CD4-positive, alpha-beta T cell treated with Interleukin-4 for 4 hours (primary cell): ENCODE measurements at regions not wholly inside any gene's neighbourhood (a gene's known extent, or its start where the extent isn't known, plus 50 kb on each side); places are given as distances from the start of the nearest gene placed in this dataset.

Experiments used
- DNase-seq: peaks from one replicate; pipeline ENCODE4 v3.0.0-alpha.2; 2020

DNA sequence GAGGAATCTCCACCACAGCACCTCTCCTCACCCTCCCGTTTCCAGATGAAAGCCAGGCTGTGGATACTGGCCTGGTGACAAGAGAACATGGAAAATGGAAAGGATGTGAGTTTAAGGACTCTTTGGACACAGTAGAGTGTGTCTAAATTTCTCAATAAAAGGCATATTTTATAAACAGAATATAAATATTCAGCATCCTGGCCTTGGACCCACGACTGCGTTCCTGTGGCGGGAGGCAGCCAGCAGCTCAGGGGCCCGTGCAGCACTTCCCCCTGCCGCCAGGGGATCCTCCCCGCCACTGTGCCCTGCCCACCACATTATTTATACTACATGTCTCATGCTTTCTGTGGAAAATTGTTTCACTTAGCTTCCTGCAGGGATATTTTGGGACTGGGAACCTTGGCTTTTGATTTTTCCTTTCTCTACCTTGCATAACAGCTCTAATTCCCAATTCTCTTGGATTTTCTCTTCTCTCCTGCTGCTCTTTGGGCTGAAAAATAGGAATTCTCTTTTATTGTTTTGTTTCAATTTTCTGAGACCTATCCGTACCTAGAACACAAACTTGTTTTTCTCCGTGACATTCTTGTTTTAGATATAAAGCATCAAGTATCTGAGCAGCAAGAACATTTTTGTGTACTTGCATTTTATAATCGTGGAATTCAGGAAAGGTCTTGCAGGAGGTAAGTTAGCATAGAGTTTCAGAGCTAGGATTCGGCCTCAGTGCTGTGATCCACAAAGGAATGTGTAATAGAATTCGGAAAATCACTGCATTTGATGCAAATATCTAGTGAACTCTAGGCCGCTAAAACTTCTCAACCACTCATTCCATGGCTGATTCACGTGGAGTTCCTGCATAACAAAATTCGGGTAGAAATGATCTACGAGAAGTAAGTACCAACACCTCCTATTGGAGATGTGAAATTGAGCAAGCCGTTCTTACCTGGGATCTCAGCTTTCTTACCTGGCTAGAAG is 107.7 kb upstream of the SPATA13 start:
- no peak for DNase-seq

- DNase-seq, result peak; percentile 63
Observed at GRCh38 chr13:24053519-24054251, 106.8 kb upstream of the SPATA13 start.

DNA sequence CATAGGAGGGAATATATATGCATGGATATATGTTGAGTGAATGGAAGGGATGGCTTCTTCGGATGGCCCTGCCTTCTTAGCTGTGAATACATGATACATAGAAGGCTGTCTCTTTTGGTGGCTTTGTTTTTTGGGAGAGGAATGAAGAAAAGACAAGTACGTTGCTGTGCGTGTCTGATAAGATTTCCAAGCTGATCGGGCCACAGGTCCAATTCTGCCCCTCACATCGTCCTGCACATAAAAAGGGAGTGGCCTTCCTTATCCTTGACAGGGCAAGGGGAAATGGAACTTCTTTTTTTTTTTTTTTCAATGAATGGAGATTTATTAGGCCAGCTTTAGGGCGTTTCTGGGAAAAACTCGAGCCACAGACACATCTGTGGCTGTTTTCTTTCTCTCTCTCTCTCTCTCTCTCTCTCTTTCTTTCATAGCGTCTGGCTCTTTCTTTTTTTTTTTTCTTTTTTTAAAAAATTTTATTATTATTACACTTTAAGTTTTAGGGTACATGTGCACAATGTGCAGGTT is 103.8 kb upstream of the SPATA13 start:
- DNase-seq, result no peak

DNA sequence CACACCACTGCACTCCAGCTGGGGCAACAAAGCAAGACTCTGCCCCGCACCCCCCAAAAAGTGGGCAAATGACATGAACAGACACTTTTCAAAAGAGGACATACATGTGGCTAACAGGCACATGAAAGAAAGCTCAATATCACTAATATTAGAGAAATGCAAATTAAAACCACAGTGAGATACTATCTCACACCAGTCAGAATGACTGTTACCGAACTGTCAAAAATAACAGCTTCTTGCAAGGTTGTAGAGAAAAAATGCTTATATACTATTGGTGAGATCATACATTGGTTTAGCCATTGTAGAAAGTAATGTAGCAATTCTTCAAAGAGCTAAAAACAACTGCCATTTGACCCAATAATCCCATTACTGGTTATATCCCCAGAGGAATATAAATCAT is 99.5 kb upstream of the SPATA13 start:
- no peak for DNase-seq

GRCh38 chr13:24063281-24063877 is 97.1 kb upstream of the SPATA13 start:
- no peak for DNase-seq

- no peak for DNase-seq
Observed at GRCh38 chr13:24064371-24064770, 96.1 kb upstream of the SPATA13 start.

GRCh38 chr13:24065176-24065575 is 95.3 kb upstream of the SPATA13 start:
- DNase-seq, result no peak

- no peak for DNase-seq
Observed at GRCh38 chr13:24066405-24067295, 93.9 kb upstream of the SPATA13 start.

DNA sequence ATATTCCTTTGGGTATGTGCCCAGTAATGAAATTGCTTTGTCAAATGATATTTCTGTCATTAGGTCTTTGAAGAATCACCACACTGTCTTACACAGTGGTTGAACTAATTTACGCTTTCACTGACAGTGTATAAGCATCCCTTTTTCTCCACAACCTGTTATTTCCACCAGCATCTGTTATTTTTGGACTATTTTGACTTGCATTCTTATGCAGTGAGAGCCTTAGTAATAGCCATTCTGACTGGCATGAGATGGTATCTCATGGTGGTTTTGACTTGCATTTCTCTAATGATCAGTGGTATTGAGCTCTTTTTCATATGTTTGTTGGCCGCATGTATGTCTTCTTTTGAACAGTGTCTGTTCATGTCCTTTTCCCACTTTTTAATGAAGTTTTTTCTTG is 92.0 kb upstream of the SPATA13 start:
- no peak for DNase-seq

DNA sequence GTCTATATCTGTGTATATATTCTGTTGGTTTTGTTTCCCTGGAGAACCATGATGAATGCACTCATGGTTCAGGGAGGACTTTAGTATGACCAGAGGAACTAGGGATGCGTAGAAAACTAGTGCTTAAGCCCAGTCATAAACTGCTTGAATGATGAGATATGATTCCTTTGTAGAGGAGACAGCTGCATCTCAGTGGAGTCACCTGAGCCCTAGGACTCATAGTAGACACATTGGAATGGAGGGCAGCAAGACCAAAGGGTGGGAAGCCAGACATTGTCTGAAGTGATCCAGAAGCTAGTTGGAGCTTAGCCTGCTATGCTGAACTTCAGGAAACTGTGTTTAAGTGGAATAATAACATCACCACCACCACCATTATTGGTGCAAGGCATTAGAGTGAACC is 89.5 kb upstream of the SPATA13 start:
- no peak for DNase-seq

DNA sequence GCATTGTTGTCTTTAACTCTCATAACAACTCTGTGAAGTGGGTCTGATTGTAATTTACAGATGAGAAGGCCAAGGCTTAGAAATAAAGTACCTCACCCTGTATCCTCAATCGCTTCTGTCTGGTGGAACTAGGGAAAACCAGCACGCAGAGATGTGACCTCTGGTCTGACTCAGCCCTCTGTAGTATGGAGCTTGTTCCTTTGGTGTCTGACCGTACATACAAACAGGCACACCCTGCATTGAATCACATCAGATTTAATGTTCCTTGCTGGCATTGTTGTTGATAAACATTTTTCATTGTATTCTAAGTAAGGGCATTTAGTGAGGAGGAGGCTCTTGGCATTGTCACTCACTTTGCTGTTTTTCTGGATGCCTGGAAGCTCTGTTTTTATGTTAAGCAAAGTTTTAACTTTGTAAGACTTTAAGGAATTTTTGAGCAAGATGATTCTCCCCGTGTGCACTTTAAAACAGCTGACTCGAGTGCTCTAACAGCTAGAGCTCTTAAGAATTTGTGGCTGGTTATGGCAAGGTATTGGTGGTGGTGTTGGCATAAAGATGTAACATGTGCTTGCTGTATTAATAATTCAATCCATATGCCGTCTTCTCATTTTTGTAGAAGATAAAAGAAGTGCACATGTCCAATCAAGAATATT is 89.0 kb upstream of the SPATA13 start:
- DNase-seq, result no peak

DNA sequence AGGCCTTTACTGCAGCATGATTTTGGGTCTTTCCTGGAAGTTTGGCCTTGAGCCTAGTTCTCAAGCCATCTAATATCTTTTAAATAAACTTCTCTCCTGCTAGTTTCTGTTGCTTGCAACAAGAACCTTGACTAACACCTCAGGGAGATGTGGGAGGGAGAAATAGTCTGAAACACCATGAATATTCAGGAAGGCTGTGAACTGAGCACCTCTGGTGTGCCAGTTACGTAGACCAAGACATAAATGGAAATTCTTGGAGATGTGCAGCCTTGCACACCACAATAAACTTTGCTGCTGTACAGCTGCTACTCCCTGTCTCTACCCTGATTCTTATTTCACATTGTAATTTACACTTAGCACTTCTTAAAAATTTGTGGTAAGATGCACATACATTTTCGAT is 86.9 kb upstream of the SPATA13 start:
- DNase-seq, result no peak

GRCh38 chr13:24074678-24075077 is 85.8 kb upstream of the SPATA13 start:
- no peak for DNase-seq

GRCh38 chr13:24075137-24075975 is 85.2 kb upstream of the SPATA13 start:
- DNase-seq, result no peak

- DNase-seq, result no peak
Observed at GRCh38 chr13:24076109-24076508, 84.4 kb upstream of the SPATA13 start.

GRCh38 chr13:24076636-24077035 is 83.9 kb upstream of the SPATA13 start:
- no peak for DNase-seq

- no peak for DNase-seq
Observed at GRCh38 chr13:24080134-24080533, 80.4 kb upstream of the SPATA13 start.

DNA sequence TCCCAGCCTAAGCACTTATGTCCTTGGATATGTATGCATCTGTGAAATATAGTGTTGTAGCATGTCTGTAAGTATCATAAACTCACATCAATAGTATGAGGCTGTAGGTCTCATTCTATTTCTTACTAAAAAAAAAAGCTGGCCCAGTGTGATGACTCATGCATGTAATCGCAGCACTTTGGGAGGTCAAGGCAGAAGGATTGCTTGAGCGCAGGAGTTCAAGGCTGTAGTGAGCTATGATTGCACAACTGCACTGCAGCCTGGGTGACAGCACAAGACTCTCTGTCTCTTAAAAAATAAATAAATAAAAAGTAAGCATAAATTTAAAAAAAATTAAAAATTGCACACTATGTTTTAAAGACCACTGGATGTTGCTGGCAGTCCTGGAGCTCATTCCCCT is 79.1 kb upstream of the SPATA13 start:
- no peak for DNase-seq

DNA sequence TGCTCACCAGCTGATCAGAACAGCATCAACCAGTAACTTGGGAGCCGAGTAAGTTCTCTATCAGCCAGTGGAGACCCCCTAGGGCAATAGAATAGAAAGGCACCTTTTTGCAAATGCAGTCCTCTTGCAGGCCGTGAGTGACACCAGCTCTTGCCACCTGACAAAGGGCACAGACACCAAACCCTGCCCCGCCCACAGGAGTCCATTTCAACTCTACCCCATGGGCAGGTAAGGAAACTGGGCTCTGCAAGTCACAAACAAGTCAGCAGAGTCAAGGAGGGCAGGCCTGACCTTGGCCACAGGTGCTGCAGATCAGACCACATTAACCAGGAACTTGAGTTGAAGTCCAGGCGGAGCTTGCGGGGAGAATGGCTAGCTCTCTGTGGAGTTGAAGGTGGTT is 77.4 kb upstream of the SPATA13 start:
- DNase-seq, result no peak

GRCh38 chr13:24083722-24084421 is 76.6 kb upstream of the SPATA13 start:
- no peak for DNase-seq
